Chondrocyte (in vitro differentiated cells): ENCODE measurements at regions not wholly inside any gene's neighbourhood (a gene's known extent, or its start where the extent isn't known, plus 50 kb on each side); places are given as distances from the start of the nearest gene placed in this dataset.

Experiments
- DNase-seq: peaks from one replicate; pipeline ENCODE4 v3.0.0; 2021; ENCODE audit warnings: mixed read lengths, low spot score
- H3K27ac Mint-ChIP-seq: one replicate; pipeline ENCODE4 v1.8.0; 2021; ENCODE audit warnings: mild to moderate bottlenecking, moderate library complexity, mixed read lengths; ENCODE audit not compliant: unreplicated experiment
- H3K27me3 Mint-ChIP-seq: 2 replicates; pipeline ENCODE4 v1.8.0; 2021; ENCODE audit warnings: low read depth, mixed read lengths
- H3K36me3 Mint-ChIP-seq: 2 replicates; pipeline ENCODE4 v1.8.0; 2021; ENCODE audit warnings: low read depth, mixed read lengths
- H3K4me1 Mint-ChIP-seq: 2 replicates; pipeline ENCODE4 v1.8.0; 2021; ENCODE audit warnings: low read depth, mild to moderate bottlenecking, mixed read lengths
- H3K4me3 Mint-ChIP-seq: one replicate; pipeline ENCODE4 v1.8.0; 2021; ENCODE audit warnings: mild to moderate bottlenecking, moderate library complexity, mixed read lengths; ENCODE audit not compliant: unreplicated experiment
- H3K9me3 Mint-ChIP-seq: 2 replicates; pipeline ENCODE4 v1.8.0; 2021; ENCODE audit warnings: low read depth, mixed read lengths
- TF ChIP-seq, protein P1 (sequence below): fragments of 200-600 bp; sonication (generic); IDR thresholded peaks from 2 replicates; pipeline ENCODE4 v1.5.0; 2021; ENCODE audit warnings: antibody characterized with exemption, mild to moderate bottlenecking, moderate library complexity

DNA sequence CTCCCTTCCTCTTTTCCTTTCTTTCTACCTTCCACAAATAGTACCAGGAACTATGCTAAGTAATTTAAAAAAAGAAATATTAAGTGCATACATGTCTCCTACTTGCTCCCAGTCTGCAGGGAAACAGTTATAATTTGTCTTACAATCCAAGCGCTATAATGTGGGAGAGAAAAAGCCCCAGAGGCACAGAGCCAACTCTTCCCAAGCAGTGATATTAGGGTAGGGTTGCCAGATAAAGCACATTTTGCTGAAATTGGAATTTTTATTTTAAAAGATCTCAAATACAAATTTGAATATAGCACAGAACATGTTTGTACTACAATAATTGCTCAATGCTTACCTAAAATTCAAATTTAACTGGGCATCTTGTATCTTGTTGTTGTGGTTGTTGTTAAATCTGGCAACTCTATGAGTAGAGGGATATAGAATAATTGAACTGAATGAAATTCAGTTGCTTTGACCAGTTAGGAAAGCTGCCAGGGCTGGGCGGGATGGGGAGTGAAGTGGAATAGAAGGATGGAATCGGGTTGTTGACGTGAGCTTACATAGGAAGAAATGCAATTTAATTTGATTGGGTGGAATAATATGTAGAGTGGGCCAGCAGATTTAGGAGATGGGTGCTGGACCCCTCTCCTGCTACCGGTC, 52.6 kb upstream of the USP3 start:
- H3K4me3 Mint-ChIP-seq, result no peak overlapping the region
- TF ChIP-seq, protein P1, sequence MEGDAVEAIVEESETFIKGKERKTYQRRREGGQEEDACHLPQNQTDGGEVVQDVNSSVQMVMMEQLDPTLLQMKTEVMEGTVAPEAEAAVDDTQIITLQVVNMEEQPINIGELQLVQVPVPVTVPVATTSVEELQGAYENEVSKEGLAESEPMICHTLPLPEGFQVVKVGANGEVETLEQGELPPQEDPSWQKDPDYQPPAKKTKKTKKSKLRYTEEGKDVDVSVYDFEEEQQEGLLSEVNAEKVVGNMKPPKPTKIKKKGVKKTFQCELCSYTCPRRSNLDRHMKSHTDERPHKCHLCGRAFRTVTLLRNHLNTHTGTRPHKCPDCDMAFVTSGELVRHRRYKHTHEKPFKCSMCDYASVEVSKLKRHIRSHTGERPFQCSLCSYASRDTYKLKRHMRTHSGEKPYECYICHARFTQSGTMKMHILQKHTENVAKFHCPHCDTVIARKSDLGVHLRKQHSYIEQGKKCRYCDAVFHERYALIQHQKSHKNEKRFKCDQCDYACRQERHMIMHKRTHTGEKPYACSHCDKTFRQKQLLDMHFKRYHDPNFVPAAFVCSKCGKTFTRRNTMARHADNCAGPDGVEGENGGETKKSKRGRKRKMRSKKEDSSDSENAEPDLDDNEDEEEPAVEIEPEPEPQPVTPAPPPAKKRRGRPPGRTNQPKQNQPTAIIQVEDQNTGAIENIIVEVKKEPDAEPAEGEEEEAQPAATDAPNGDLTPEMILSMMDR, result no peak
- peaks cover 9% of the 10 kb centered on the region for H3K4me1 Mint-ChIP-seq
- no peak overlapping the region for H3K27ac Mint-ChIP-seq
- no peaks in the 10 kb centered on the region for H3K36me3 Mint-ChIP-seq
- DNase-seq, result no peak
- H3K9me3 Mint-ChIP-seq, result no peaks in the 10 kb centered on the region
- H3K27me3 Mint-ChIP-seq, result no peaks in the 10 kb centered on the region

DNA sequence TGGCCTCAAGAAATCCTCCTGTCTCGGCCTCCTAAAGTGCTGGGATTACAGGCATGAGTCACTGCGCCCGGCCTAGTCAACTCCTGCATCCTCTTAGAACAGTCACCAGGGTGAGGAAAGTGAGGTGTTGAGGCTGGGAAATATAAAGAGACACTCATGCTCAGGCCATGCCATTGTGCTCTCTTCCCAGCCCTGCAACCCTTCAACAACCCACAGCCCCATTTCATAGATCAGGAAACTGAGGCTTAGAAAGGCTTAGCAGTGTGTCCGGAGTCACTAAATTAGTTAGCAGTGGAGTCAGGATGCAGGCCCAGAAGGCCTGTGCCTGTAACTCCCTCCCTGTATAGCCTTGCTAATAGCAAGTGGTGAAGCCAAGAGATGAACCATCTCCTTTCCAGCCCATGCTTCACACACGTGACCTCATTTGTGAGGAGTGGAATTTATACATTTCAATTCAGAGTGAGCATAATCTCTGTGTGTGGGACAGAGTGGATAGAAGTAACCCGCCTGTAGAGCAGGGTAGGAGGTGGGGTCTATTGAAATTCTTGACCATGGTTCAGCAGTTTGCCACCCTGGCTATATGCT, 51.7 kb upstream of the USP3 start:
- Mint-ChIP-seq H3K4me3 (no peak overlapping the region), H3K9me3 (no peaks in the 10 kb centered on the region)

DNA sequence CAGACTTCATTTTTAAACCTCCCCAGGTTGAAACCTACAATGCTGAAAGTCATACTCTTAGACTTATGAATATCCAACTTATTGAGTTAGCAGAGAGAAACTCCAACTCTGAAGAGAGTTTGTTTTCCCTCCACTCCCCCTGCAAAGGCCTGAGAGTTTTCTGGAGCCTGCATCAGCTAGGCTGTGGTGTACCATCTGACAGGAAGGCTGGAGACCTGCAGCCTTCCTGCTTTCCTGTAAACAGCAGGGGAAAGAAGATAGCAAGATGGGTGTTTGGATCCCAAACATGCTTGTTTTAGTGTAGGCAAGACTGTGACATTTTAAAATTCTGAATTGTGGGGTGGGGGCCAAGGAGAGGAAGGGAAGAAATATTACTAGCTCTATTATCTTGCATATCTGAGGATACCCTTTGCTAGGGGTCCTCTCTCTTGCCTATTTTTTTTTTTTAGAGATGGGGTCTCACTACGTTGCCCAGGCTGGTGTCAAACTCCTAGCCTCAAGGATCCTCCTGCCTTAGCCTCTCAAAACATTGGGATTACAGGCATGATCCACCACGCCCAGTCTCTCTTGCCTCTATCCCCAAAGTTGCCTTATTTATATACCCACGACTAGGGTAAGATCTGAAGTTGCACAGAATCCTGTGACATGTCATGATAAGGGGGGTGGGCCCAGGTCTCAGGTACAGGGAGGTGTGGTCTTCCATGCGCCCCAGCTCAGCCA, 51.0 kb upstream of the USP3 start:
- Mint-ChIP-seq H3K4me1 (peaks cover 9% of the 10 kb centered on the region), H3K36me3 (peaks cover 2% of the 10 kb centered on the region), H3K27ac (no peak overlapping the region), H3K4me3 (no peak overlapping the region), H3K27me3 (no peaks in the 10 kb centered on the region), H3K9me3 (no peaks in the 10 kb centered on the region)
- DNase-seq, result no peak
- TF ChIP-seq, protein P1, result no peak

More for the DNA sequence above, 51.7 kb upstream of the USP3 start:
- Mint-ChIP-seq H3K4me1 (peaks cover 9% of the 10 kb centered on the region), H3K36me3 (no peaks in the 10 kb centered on the region), H3K27me3 (no peaks in the 10 kb centered on the region), H3K27ac (no peak overlapping the region)
- DNase-seq, result no peak
- TF ChIP-seq, protein P1, result no peak

DNA sequence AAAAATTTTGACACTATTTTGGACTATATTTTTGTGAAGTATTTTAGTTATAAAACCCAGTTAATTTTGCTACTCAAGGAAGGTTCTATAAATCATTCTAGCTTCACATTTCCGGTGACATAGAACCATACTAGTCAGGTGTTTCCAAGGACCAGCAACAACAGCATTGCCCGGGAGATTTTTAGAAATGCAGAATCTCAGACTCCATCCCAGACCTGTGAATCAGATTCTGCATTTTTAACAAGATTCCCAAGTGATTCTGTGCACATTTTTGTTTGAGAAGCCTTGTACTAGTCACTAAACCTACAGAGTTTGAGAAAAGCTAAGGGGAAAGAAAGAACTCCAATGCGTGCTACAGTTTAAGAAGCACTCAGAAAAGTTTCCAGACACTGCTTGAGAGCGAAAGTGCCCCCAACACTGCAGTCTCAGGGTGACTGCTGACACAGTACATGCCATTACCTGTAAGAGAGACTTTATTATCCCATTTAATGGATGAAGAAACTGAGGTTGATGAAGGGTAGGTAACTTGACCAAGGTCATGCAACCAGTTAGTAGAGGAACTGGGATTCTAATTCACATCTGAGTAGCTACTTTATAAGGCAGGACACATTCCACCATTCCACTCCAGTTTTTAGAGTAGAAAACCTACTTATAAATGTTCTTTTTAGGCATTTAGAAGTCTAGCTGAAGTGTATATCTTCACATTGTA, 49.7 kb upstream of the USP3 start:
- H3K4me3 Mint-ChIP-seq, result no peak overlapping the region
- H3K9me3 Mint-ChIP-seq, result no peaks in the 10 kb centered on the region
- H3K27ac Mint-ChIP-seq, result no peak overlapping the region
- peaks cover 6% of the 10 kb centered on the region for H3K4me1 Mint-ChIP-seq
- H3K27me3 Mint-ChIP-seq, result no peaks in the 10 kb centered on the region
- peaks cover 2% of the 10 kb centered on the region for H3K36me3 Mint-ChIP-seq
- TF ChIP-seq, protein P1, result no peak
- DNase-seq, result no peak
